ENCODE measurements at regions not wholly inside any gene's neighbourhood (a gene's known extent, or its start where the extent isn't known, plus 50 kb on each side); places are given as distances from the start of the nearest gene placed in this dataset.

DNA sequence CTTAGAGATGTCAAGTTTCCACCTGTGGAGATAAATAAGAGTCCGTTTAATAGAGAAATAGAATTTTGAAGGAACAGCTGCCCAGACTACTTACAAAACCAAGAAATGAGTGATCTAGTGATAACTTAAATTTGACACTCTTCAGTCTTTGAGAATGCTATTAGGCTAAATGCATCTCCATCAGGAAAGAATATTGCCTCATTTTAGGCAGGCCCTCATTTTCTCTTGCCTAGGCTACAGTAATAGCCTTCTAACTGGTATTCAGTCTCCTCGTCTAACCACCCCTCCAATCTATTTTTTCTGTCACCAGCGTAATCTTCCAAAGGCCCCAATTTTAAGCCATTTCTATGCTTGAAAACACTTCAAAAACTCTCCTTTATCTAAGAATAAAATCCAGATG, 537.8 kb upstream of the CA10 start:
- TF ChIP-seq, protein P1, sequence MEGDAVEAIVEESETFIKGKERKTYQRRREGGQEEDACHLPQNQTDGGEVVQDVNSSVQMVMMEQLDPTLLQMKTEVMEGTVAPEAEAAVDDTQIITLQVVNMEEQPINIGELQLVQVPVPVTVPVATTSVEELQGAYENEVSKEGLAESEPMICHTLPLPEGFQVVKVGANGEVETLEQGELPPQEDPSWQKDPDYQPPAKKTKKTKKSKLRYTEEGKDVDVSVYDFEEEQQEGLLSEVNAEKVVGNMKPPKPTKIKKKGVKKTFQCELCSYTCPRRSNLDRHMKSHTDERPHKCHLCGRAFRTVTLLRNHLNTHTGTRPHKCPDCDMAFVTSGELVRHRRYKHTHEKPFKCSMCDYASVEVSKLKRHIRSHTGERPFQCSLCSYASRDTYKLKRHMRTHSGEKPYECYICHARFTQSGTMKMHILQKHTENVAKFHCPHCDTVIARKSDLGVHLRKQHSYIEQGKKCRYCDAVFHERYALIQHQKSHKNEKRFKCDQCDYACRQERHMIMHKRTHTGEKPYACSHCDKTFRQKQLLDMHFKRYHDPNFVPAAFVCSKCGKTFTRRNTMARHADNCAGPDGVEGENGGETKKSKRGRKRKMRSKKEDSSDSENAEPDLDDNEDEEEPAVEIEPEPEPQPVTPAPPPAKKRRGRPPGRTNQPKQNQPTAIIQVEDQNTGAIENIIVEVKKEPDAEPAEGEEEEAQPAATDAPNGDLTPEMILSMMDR (conservative IDR thresholded peaks at IDR 0.05 in 1 of 2, IDR thresholded peaks at IDR 0.05 in 1 of 2; ENCODE audit: extremely low read depth in 1 of 2, insufficient read depth in 1 of 2, low read depth in 1 of 2, low read length in 2 of 2) = no peak
- TF ChIP-seq EZH2 (IDR thresholded peaks at IDR 0.05; ENCODE audit: borderline replicate concordance, low read length) = no peak

Data from mammary epithelial cell (primary cell).